Erythroblast (primary cell): ENCODE measurements at regions not wholly inside any gene's neighbourhood (a gene's known extent, or its start where the extent isn't known, plus 50 kb on each side); places are given as distances from the start of the nearest gene placed in this dataset.

Experiments
- GATA1 ChIP-seq: IDR thresholded peaks from 2 replicates; pipeline ENCODE4 v1.6.1; 2011; ENCODE audit warnings: low read depth, mild to moderate bottlenecking, control low read depth, low read length, moderate library complexity
- POLR2A ChIP-seq: IDR thresholded peaks from 2 replicates; pipeline ENCODE4 v1.6.1; 2011; ENCODE audit warnings: mild to moderate bottlenecking, low read length

DNA sequence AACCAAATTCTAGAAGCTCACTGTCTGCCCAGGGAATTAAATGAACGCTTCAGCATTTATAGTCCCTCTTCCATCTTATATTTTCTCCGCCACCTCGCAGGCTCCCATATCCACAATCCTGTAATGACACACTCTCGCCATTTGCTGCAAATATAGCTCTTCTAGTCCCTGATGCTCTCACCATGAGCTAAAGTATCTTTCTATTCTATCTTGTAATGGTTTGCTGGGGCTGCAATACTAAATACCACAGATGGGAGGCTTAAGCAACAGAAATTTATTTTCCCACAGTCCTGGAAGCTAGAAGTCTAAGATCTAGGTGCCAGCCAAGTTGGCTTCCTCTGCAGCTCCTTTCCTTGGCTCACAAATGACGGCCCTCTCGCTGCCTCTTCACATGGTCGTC, 106.9 kb upstream of the NPHP3 start:
- TF ChIP-seq POLR2A, result no peak
- TF ChIP-seq GATA1, result no peak
